ENCODE measurements at regions not wholly inside any gene's neighbourhood (a gene's known extent, or its start where the extent isn't known, plus 50 kb on each side); places are given as distances from the start of the nearest gene placed in this dataset.
A peak's percentile ranks its signal among the peaks of the same experiment; 100 is the strongest.

DNA sequence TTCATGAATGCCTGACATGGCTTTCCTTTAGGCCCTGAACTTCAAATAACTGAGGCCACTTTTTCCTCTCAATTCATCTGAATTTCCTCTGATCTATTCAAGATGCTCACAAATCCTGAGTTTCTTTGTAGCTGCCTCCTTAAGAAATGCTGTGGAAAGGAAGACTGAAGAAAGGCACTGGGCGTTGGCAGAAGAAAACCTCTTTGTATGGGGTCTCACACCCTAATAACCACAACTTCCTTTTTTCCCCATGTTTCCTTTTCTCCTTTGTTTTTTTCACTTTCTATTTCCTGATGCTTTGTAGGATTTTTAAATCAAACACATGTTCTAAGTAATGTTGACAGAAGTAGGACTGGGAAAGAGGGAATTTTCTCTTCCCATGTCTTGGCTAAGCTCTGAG lies 447.4 kb downstream of the CMPK2 start:
- DNase-seq (ENCODE audit: low spot score), result no peak

DNA sequence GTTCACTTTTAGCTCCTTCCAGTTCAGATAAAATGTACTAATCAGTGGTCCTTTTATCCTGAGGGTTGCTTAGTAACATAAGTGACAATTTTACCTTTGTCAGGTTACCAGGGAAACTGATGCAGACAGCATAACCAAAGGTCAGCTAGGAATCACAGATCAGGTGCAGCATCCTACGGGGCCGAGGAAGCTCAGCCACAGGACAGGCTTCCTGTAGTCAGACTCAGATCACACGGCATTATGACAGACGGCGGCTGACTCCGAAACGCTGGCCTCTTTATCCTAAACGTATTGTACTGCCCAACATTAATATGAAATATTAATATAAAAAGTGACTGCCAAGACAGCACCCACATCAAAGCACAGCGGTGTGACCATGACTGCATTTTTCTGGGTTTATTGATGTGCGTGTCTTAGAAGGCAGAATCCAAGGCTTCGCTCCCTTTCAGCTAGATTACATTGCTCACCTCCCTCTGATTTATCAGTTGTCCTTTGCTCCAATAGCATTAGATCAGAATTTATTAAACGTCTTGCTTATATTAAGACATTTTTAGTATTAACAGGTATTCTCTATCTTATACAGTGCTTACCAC lies 444.5 kb downstream of the CMPK2 start:
- DNase-seq (ENCODE audit: low spot score), result no peak

DNA sequence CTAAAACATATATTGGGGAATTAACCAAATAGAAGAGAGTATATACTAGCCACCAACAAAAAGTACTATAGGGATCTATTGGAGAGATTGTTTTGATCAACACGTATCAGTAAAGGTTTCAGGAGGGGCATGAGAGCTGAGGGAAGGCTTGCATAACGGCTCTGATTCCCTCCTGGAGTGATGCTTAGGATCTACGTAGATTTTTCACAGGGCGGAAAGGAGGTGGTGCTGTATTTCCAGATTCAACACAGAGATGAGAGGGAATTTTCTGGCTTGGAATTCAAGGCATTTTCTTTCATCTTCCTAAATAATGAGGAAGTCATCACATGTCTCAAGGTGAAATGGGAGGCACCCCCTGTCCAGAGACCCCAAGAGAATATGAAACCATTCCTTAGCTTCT lies 443.8 kb downstream of the CMPK2 start:
- DNase-seq (ENCODE audit: low spot score), result no peak

- DNase-seq (ENCODE audit: low spot score), result no peak
Measured at GRCh38 chr2:6423157-6423556, 442.6 kb downstream of the CMPK2 start.

DNA sequence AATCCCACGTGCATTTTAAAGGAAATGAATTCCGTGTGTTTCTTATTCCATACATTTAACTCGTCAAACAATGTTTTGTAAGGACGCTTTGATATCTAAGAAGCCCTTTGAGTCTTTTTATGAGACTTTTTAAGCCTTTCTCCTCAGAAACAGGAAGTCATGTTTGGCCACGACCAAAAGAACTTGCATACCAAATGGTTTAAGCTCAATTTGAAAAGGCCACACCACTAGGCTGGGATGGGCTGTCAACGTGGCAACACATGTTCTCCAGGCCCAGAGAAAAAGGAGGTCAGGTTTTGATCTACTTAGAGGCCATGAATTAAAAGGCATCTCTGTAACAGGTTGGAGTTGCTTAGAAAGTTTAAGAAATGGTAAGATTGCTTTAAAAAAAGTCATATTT lies 441.8 kb downstream of the CMPK2 start:
- no peak for DNase-seq (ENCODE audit: low spot score)

DNA sequence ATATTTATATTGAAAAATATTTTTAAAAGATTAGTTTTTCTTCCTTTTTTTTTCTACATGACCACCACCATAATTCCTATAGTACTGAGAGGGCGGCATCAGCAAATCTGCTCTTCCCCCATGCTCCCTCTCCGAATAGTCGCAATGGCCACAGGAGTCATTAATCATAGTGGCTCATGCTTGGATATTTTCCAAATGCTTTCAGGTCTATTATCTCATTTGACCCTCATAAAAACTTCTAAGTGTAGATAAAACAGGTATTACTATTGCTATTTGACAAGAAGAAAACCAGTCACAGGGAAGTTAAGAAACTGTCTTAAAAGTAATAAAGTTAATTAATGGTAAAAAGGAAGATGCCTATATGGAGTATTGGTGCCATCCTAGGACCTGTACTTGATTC lies 440.7 kb downstream of the CMPK2 start:
- no peak for DNase-seq (ENCODE audit: low spot score)

GRCh38 chr2:6429210-6429986 lies 436.3 kb downstream of the CMPK2 start:
- DNase-seq (ENCODE audit: low spot score), result no peak

DNA sequence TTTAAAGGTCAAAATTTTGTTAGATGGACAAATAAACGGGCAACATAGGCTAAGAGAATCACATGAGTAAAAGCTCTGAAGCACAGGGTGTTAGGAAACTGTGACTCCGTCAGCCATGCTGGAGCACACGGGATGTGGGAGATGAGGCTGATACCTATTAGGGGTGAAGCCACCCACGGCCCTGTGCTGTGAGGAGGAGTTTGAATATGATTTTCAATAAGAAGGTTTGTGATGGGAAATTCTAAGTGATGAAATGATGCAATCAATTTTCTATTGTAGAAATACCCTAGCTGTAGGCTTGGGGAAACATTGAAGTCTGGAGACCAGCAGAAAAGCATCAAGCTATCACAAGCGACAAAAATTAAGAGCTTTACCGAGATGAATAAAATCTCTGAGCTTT lies 431.3 kb downstream of the CMPK2 start:
- no peak for DNase-seq (ENCODE audit: low spot score)

GRCh38 chr2:6441800-6442199 lies 423.9 kb downstream of the CMPK2 start:
- DNase-seq (ENCODE audit: low spot score), result no peak

GRCh38 chr2:6442252-6442985 lies 423.3 kb downstream of the CMPK2 start:
- DNase-seq (ENCODE audit: low spot score), result no peak

- DNase-seq (ENCODE audit: low spot score), result no peak
Measured at GRCh38 chr2:6443061-6443823, 422.5 kb downstream of the CMPK2 start.

- DNase-seq (ENCODE audit: low spot score), result no peak
Measured at GRCh38 chr2:6444514-6444913, 421.2 kb downstream of the CMPK2 start.

- no peak for DNase-seq (ENCODE audit: low spot score)
Measured at GRCh38 chr2:6445156-6445555, 420.6 kb downstream of the CMPK2 start.

DNA sequence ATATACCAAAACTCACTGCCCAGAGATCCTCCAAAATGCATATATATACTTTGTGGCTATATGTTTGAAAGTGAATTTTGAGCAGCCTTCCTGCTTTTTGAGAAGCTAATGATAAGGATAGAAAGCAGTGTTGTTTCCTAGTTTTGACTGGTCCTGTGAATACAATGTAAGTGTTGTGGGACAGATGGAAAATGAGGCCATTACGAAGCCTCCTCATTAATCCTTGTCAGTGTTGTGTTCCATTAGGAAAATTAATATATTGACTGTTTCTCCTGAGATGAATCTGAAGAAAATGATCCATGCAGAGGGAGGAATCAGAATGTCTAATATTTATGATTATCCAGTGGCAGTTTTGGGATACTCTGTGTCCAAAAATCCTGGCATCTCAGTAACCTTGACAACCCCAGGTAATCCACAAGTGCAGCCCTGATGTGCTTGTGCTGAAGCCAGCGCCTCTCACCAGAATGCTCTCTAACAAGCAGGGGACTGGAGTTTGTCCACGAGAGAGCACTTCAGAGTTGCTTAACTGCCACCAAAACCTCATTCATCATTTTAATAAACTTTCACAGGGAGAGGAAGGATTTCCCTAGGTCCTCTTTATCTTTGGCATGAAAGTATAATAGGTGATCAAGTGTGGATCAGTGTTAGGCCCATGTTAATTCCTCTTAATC lies 418.6 kb downstream of the CMPK2 start:
- DNase-seq (ENCODE audit: low spot score), result no peak

DNA sequence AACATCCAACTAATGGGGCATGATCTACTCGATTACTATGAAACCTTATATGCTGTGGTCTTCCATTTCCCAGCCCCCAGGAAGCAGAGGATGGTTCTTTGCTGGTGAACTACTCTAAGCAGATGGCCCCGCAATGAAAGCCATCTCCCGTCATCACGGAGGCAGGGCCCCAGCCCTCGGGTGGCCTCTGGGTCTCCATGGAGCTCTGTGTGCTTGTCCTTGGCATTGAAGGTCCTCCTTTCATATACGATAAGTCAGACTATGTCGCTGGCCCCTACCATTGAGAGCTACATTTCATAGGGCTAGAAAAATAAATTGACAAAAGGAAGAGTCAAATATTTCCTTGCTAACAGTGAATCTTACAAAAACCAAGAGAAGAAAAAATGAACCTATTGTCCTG lies 416.8 kb downstream of the CMPK2 start:
- no peak for DNase-seq (ENCODE audit: low spot score)

DNA sequence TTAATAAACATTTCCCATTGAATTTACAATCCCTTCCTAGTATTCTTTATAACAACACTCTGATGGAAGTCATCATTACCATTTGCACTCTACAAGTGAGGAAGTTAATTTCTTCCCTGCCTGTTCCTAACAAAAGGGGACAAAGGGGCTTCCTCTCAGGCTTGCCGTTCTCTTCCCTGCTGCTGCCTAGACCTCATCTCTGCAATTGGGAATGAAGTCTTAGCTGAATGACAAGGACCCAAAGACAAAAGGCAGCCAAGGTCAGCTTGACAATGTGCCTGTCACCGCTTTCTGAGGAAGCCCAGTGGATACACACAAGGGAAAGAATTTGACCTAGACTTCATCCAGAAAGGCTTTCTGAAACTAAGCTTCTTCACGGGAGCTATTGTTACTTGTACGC lies 416.4 kb downstream of the CMPK2 start:
- peak; percentile 25 for DNase-seq (ENCODE audit: low spot score)

DNA sequence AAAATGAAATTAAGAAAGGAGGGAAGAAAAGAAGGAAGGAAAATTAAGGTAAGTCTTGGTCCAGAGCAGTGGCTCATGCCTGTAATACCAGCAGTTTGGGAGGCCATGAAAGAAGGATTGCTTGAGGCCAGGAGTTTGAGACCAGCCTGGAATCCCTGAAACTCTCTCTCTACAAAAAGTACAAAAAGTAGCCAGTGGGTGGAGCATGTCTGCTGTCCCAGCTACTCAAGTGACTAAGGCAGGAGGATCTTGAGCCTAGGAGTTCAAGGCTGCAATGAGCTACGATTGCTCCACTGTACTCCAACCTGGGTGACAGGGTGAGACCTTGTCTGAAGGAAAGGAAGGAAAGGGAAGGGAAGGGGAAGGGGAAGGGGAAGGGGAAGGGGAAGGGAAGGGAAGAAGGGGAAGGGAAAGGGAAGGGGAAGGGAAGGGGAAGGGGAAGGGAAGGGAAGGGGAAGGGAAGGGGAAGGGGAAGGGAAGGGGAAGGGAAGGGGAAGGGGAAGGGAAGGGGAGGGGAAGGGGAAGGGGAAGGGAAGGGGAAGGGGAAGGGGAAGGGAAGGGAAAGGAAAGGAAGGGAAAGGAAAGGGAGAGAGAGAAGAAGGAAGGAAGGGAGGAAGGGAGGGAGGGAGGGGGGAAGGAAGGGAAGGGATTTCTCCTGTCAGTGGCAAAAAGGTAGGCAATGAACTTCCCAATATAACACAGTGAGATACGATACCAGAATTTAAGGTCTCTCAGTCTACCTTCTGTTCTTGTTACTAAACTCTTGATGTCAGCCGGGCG lies 412.8 kb downstream of the CMPK2 start:
- DNase-seq (ENCODE audit: low spot score), result no peak

- no peak for DNase-seq (ENCODE audit: low spot score)
Measured at GRCh38 chr2:6454286-6454990, 411.3 kb downstream of the CMPK2 start.

- DNase-seq (ENCODE audit: low spot score), result no peak
Measured at GRCh38 chr2:6459138-6459537, 406.6 kb downstream of the CMPK2 start.

- no peak for DNase-seq (ENCODE audit: low spot score)
Measured at GRCh38 chr2:6470518-6470917, 395.2 kb downstream of the CMPK2 start.

- no peak for DNase-seq (ENCODE audit: low spot score)
Measured at GRCh38 chr2:6471419-6471818, 394.3 kb downstream of the CMPK2 start.

Data from iPS-NIHi11 (cell line).